ENCODE measurements at regions not wholly inside any gene's neighbourhood (a gene's known extent, or its start where the extent isn't known, plus 50 kb on each side); places are given as distances from the start of the nearest gene placed in this dataset.

- Histone ChIP-seq H3K4me3 (replicated peaks in 1 of 3; ENCODE audit: insufficient read depth in 1 of 3, low read depth in 2 of 3, low read length in 3 of 3) (no peak overlapping the region), H2AFZ (ENCODE audit: low read length) (no peak overlapping the region), H3K36me3 (replicated peaks in 1 of 2; ENCODE audit: control insufficient read depth in 1 of 2, insufficient read depth in 2 of 2, low read length in 2 of 2) (no peaks in the 10 kb centered on the region), H3K9me3 (ENCODE audit: low read length) (no peaks in the 10 kb centered on the region), H3K9ac (ENCODE audit: insufficient read depth, low read depth, low read length) (no peak overlapping the region), H3K4me2 (ENCODE audit: low read depth, low read length) (no peak overlapping the region), H3K4me1 (ENCODE audit: insufficient read depth, low read length) (no peaks in the 10 kb centered on the region), H3K27me3 (ENCODE audit: control insufficient read depth in 1 of 2, insufficient read depth in 2 of 2, low read length in 2 of 2) (no peaks in the 10 kb centered on the region; a peak in 1 of 5 replicates), H3K27ac (ENCODE audit: extremely low read length, insufficient read depth, low read length) (no peak overlapping the region), H4K20me1 (ENCODE audit: insufficient read depth, low read length) (no peaks in the 10 kb centered on the region), H3K79me2 (ENCODE audit: insufficient read depth, low read length) (no peaks in the 10 kb centered on the region)
- DNase-seq (ENCODE audit: low spot score) (no peak), ATAC-seq (no peak), FAIRE-seq (no peak)
- ChIA-PET CTCF (ENCODE audit: low intra/inter-chr PET ratio, low total read pairs) (no interaction called here), POLR2A (no interaction called here)
- intact Hi-C loops (cut with micrococcal nuclease; ENCODE audit: unreplicated experiment) (no loop called here), in situ Hi-C loops (cut with HindIII; ENCODE audit: extremely low pct_ligation_motif_present, low pct_unique_long_range_greater_than_20kb) (no loop called here)
- BruUV-seq (replicated peaks), result no TSS peak
- no peak for TF ChIP-seq NR3C1 (CRISPR knock-in tag; IDR thresholded peaks at IDR 0.05)
- TF ChIP-seq SNRNP70 (IDR thresholded peaks at IDR 0.05; ENCODE audit: low read depth, low read length), result no peak
- no peak for TF ChIP-seq MED8 (CRISPR knock-in tag; IDR thresholded peaks at IDR 0.05; ENCODE audit: insufficient replicate concordance)
- no peak for TF ChIP-seq REL (CRISPR knock-in tag; conservative IDR thresholded peaks at IDR 0.05)
- no peak for TF ChIP-seq ZBTB2 (CRISPR knock-in tag; IDR thresholded peaks at IDR 0.05; ENCODE audit: low read depth)
These were observed 229.8 kb downstream of the TLE1 start for GRCh38 chr9:81459591-81459990.

- no TSS peak for BruUV-seq (replicated peaks)
- Histone ChIP-seq H2AFZ (ENCODE audit: low read length) (no peak overlapping the region), H3K27ac (ENCODE audit: extremely low read length, insufficient read depth, low read length) (no peak overlapping the region), H3K79me2 (ENCODE audit: insufficient read depth, low read length) (no peaks in the 10 kb centered on the region), H3K4me3 (replicated peaks in 1 of 3; ENCODE audit: insufficient read depth in 1 of 3, low read depth in 2 of 3, low read length in 3 of 3) (no peak overlapping the region), H4K20me1 (ENCODE audit: insufficient read depth, low read length) (no peaks in the 10 kb centered on the region), H3K36me3 (replicated peaks in 1 of 2; ENCODE audit: control insufficient read depth in 1 of 2, insufficient read depth in 2 of 2, low read length in 2 of 2) (no peaks in the 10 kb centered on the region), H3K4me2 (ENCODE audit: low read depth, low read length) (no peak overlapping the region), H3K9me3 (ENCODE audit: low read length) (no peaks in the 10 kb centered on the region), H3K9ac (ENCODE audit: insufficient read depth, low read depth, low read length) (no peak overlapping the region), H3K4me1 (ENCODE audit: insufficient read depth, low read length) (no peaks in the 10 kb centered on the region), H3K27me3 (ENCODE audit: control insufficient read depth in 1 of 2, insufficient read depth in 2 of 2, low read length in 2 of 2) (peaks cover 0 to 3% of the 10 kb centered on the region in 2 experiments; a peak in 1 of 5 replicates)
- FAIRE-seq (no peak), ATAC-seq (no peak), DNase-seq (ENCODE audit: low spot score) (no peak)
- whole genome bisulfite sequencing (ENCODE audit: low lambda C conversion rate), result 0% methylated on average over 2 of the region's 2 CpGs
- in situ Hi-C loops (cut with HindIII; ENCODE audit: extremely low pct_ligation_motif_present, low pct_unique_long_range_greater_than_20kb) (no loop called here), intact Hi-C loops (cut with micrococcal nuclease; ENCODE audit: unreplicated experiment) (no loop called here)
- ChIA-PET POLR2A (no interaction called here), CTCF (ENCODE audit: low intra/inter-chr PET ratio, low total read pairs) (no interaction called here)
- TF ChIP-seq SAP130 (CRISPR knock-in tag; IDR thresholded peaks at IDR 0.05; ENCODE audit: low read depth), result no peak
- TF ChIP-seq ZNF570 (CRISPR knock-in tag; IDR thresholded peaks at IDR 0.05; ENCODE audit: borderline replicate concordance), result no peak
- no peak for TF ChIP-seq RFX1 (IDR thresholded peaks at IDR 0.05)
- TF ChIP-seq, protein P1, sequence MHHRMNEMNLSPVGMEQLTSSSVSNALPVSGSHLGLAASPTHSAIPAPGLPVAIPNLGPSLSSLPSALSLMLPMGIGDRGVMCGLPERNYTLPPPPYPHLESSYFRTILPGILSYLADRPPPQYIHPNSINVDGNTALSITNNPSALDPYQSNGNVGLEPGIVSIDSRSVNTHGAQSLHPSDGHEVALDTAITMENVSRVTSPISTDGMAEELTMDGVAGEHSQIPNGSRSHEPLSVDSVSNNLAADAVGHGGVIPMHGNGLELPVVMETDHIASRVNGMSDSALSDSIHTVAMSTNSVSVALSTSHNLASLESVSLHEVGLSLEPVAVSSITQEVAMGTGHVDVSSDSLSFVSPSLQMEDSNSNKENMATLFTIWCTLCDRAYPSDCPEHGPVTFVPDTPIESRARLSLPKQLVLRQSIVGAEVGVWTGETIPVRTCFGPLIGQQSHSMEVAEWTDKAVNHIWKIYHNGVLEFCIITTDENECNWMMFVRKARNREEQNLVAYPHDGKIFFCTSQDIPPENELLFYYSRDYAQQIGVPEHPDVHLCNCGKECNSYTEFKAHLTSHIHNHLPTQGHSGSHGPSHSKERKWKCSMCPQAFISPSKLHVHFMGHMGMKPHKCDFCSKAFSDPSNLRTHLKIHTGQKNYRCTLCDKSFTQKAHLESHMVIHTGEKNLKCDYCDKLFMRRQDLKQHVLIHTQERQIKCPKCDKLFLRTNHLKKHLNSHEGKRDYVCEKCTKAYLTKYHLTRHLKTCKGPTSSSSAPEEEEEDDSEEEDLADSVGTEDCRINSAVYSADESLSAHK (CRISPR knock-in tag; IDR thresholded peaks at IDR 0.05; ENCODE audit: borderline replicate concordance), result no peak
- no peak for TF ChIP-seq ELF4 (CRISPR knock-in tag; IDR thresholded peaks at IDR 0.05; ENCODE audit: borderline replicate concordance)
- TF ChIP-seq ZNF501 (CRISPR knock-in tag; IDR thresholded peaks at IDR 0.05), result no peak
- TF ChIP-seq RBFOX2 (IDR thresholded peaks at IDR 0.05; ENCODE audit: low read depth, low read length), result no peak
- TF ChIP-seq, protein P2, sequence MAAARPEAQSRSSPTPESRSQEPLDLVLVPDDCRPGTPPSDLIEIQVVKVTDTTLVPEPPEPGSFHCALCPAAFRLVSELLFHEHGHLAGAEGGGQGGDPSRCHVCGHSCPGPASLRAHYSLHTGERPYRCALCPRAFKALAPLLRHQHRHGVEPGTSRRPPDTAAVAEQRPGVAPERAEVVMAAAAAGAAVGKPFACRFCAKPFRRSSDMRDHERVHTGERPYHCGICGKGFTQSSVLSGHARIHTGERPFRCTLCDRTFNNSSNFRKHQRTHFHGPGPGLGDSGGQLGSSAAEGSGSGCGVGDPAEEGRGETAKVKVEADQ (CRISPR knock-in tag; IDR thresholded peaks at IDR 0.05; ENCODE audit: borderline replicate concordance), result no peak
- TF ChIP-seq ZNF205 (CRISPR knock-in tag; IDR thresholded peaks at IDR 0.05), result no peak
These were observed 232.8 kb downstream of the TLE1 start for GRCh38 chr9:81456431-81457006.
